ENCODE measurements at regions not wholly inside any gene's neighbourhood (a gene's known extent, or its start where the extent isn't known, plus 50 kb on each side); places are given as distances from the start of the nearest gene placed in this dataset.
"Not testable (repeated sequence)": the region's sequence is repeated elsewhere in the genome, so short reads cannot be mapped to it uniquely, and the experiment has no call there.

DNA sequence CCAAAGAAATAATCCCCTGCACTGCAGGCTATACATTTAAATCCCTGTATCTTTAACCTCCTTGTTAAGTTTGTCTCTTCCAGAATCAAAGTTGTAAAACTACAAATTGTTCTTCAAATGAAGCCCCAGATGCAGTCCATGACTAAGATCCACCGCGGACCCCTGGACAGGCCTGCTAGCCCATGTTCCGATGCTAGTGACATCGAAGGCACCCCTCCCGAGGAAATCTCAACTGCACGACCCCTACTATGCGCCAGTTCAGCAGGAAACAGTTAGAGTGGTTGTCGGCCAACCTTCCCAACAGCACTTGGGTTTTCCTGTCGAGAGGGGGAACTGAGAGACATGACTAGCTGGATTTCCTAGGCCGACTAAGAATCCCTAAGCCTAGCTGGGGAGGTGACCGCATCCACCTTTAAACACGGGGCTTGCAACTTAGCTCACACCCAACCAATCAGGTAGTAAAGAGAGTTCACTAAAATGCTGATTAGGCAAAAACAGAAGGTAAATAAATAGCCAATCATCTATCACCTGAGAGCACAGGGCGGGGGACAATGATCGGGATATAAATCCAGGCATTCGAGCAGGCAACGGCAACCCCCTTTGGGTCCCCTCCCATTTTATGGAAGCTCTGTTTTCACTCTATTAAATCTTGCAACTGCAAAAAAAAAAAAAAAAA is 523.9 kb downstream of the REEP3 start:
- H3K27me3 ChIP-seq (ENCODE audit: control insufficient read depth in 3 of 3, insufficient read depth in 3 of 3, low read depth in 1 of 3, low read length in 3 of 3); H3K27ac ChIP-seq (replicated peaks; ENCODE audit: low read length); H3K4ac ChIP-seq (ENCODE audit: low read length); H3K23ac ChIP-seq (ENCODE audit: low read depth, low read length, poor library complexity); H3K4me3 ChIP-seq (ENCODE audit: low read length in 2 of 2); H3K4me1 ChIP-seq (ENCODE audit: control insufficient read depth in 2 of 2, insufficient read depth in 1 of 2, low read depth in 1 of 2, low read length in 2 of 2); H2BK5ac ChIP-seq (ENCODE audit: low read length); H3K4me2 ChIP-seq (ENCODE audit: insufficient read depth, low read length, poor library complexity, severe bottlenecking); H3K9me3 ChIP-seq (replicated peaks in 1 of 2; ENCODE audit: control insufficient read depth in 2 of 2, insufficient read depth in 1 of 2, low read depth in 1 of 2, low read length in 2 of 2); H4K91ac ChIP-seq (ENCODE audit: low read depth, low read length, poor library complexity); H3K36me3 ChIP-seq (replicated peaks in 1 of 2; ENCODE audit: control insufficient read depth in 2 of 2, insufficient read depth in 2 of 2, low read length in 2 of 2); DNase-seq (ENCODE audit: low spot score); H3K18ac ChIP-seq (ENCODE audit: low read length); H2AK5ac ChIP-seq (ENCODE audit: low read depth, low read length); H4K8ac ChIP-seq (ENCODE audit: low read depth, low read length); H3K14ac ChIP-seq (ENCODE audit: low read length); H2AFZ ChIP-seq (ENCODE audit: low read length); H2BK12ac ChIP-seq (ENCODE audit: low read length); H2BK120ac ChIP-seq (ENCODE audit: low read depth, low read length); H3K9ac ChIP-seq (ENCODE audit: low read depth, low read length, poor library complexity); H3K79me1 ChIP-seq (ENCODE audit: low read depth, low read length); H2BK15ac ChIP-seq (ENCODE audit: low read length): not testable (repeated sequence)
- no CpG with 5 or more reads among the region's 16 CpGs for WGBS, 2 donors (ENCODE audit: extremely low coverage in 2 of 2, insufficient read length in 2 of 2, insufficient replicate concordance in 1 of 2)

- H2BK120ac ChIP-seq (ENCODE audit: low read depth, low read length): no peak overlapping the region
- H4K91ac ChIP-seq (ENCODE audit: low read depth, low read length, poor library complexity): no peak overlapping the region
- H3K27me3 ChIP-seq (ENCODE audit: control insufficient read depth in 3 of 3, insufficient read depth in 3 of 3, low read depth in 1 of 3, low read length in 3 of 3): no peaks in the 10 kb centered on the region
- no peak overlapping the region for H3K4me2 ChIP-seq (ENCODE audit: insufficient read depth, low read length, poor library complexity, severe bottlenecking)
- no peaks in the 10 kb centered on the region for H3K36me3 ChIP-seq (replicated peaks in 1 of 2; ENCODE audit: control insufficient read depth in 2 of 2, insufficient read depth in 2 of 2, low read length in 2 of 2)
- no peak overlapping the region for H2BK12ac ChIP-seq (ENCODE audit: low read length)
- no peak overlapping the region for H3K23ac ChIP-seq (ENCODE audit: low read depth, low read length, poor library complexity)
- DNase-seq (ENCODE audit: low spot score): no peak
- no peak overlapping the region for H3K18ac ChIP-seq (ENCODE audit: low read length)
- H4K8ac ChIP-seq (ENCODE audit: low read depth, low read length): no peak overlapping the region
- H3K4ac ChIP-seq (ENCODE audit: low read length): no peak overlapping the region
- H3K79me1 ChIP-seq (ENCODE audit: low read depth, low read length): no peaks in the 10 kb centered on the region
- no peak overlapping the region for H2BK5ac ChIP-seq (ENCODE audit: low read length)
- H2BK15ac ChIP-seq (ENCODE audit: low read length): no peak overlapping the region
- no peak overlapping the region for H3K9ac ChIP-seq (ENCODE audit: low read depth, low read length, poor library complexity)
- H3K14ac ChIP-seq (ENCODE audit: low read length): no peak overlapping the region
- H3K4me1 ChIP-seq (ENCODE audit: control insufficient read depth in 2 of 2, insufficient read depth in 1 of 2, low read depth in 1 of 2, low read length in 2 of 2): no peaks in the 10 kb centered on the region
- no peak overlapping the region for H2AFZ ChIP-seq (ENCODE audit: low read length)
- no peak overlapping the region for H3K4me3 ChIP-seq (ENCODE audit: low read length in 2 of 2)
- no peak overlapping the region for H2AK5ac ChIP-seq (ENCODE audit: low read depth, low read length)
- H3K9me3 ChIP-seq (replicated peaks in 1 of 2; ENCODE audit: control insufficient read depth in 2 of 2, insufficient read depth in 1 of 2, low read depth in 1 of 2, low read length in 2 of 2): no peaks in the 10 kb centered on the region
- no peak overlapping the region for H3K27ac ChIP-seq (replicated peaks; ENCODE audit: low read length)
Observed at GRCh38 chr10:64054392-64054791, 533.2 kb downstream of the REEP3 start.

DNA sequence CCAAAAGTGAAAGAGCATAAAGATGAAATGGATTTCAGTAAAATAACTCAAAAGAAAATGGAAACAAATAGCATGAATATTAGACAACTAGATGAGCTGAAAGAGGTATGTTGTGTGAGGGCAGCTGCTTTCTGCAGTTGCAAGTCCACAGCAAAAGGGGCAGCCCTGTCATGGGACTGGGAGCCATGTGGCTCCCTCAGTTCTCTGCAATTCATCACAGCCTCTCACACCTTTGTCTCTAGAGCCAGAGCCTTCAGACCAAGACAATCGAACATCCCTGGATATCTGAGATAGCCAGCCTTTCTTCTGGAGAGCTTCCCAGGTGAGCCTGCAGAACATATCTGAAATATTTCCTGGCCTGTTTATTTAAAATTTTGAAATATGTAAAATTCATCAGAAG is 538.7 kb downstream of the REEP3 start:
- Histone ChIP-seq H2BK15ac (ENCODE audit: low read length) (no peak overlapping the region), H2BK120ac (ENCODE audit: low read depth, low read length) (no peak overlapping the region), H3K18ac (ENCODE audit: low read length) (no peak overlapping the region), H4K8ac (ENCODE audit: low read depth, low read length) (no peak overlapping the region), H3K9ac (ENCODE audit: low read depth, low read length, poor library complexity) (no peak overlapping the region), H2AFZ (ENCODE audit: low read length) (no peak overlapping the region), H2AK5ac (ENCODE audit: low read depth, low read length) (no peak overlapping the region), H2BK12ac (ENCODE audit: low read length) (no peak overlapping the region), H3K4me2 (ENCODE audit: insufficient read depth, low read length, poor library complexity, severe bottlenecking) (no peak overlapping the region), H3K23ac (ENCODE audit: low read depth, low read length, poor library complexity) (no peak overlapping the region), H3K27ac (replicated peaks; ENCODE audit: low read length) (no peak overlapping the region), H3K4me1 (ENCODE audit: control insufficient read depth in 2 of 2, insufficient read depth in 1 of 2, low read depth in 1 of 2, low read length in 2 of 2) (no peaks in the 10 kb centered on the region), H3K79me1 (ENCODE audit: low read depth, low read length) (no peaks in the 10 kb centered on the region), H4K91ac (ENCODE audit: low read depth, low read length, poor library complexity) (no peak overlapping the region), H3K4me3 (ENCODE audit: low read length in 2 of 2) (no peak overlapping the region), H2BK5ac (ENCODE audit: low read length) (no peak overlapping the region), H3K4ac (ENCODE audit: low read length) (no peak overlapping the region), H3K36me3 (replicated peaks in 1 of 2; ENCODE audit: control insufficient read depth in 2 of 2, insufficient read depth in 2 of 2, low read length in 2 of 2) (no peaks in the 10 kb centered on the region), H3K14ac (ENCODE audit: low read length) (no peak overlapping the region), H3K27me3 (ENCODE audit: control insufficient read depth in 3 of 3, insufficient read depth in 3 of 3, low read depth in 1 of 3, low read length in 3 of 3) (no peaks in the 10 kb centered on the region), H3K9me3 (replicated peaks in 1 of 2; ENCODE audit: control insufficient read depth in 2 of 2, insufficient read depth in 1 of 2, low read depth in 1 of 2, low read length in 2 of 2) (peaks cover 0 to 1% of the 10 kb centered on the region in 2 donors)
- DNase-seq (ENCODE audit: low spot score): no peak
- whole genome bisulfite sequencing, 2 donors (ENCODE audit: extremely low coverage in 2 of 2, insufficient read length in 2 of 2, insufficient replicate concordance in 1 of 2): no CpG with 5 or more reads among the region's 1 CpG

DNA sequence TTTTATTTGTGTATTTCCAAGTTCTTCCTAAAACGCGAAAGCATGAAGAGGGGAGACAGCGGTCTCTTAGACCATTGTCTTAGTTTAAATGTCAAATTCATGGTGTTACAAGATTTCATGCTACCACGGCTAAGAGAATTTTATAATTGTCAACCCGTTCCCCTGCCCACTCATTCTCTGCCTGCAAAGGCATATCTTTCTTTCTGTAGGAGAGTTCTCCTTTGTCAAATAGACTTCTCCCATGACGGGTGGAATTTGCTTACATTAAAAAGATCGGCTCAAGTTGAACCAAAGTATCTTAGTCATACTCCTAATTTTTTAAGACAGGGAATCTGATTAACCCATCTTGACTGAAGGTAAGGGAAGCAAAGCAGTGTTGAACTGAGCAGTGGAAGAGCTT is 539.2 kb downstream of the REEP3 start:
- Histone ChIP-seq H3K79me1 (ENCODE audit: low read depth, low read length) (no peaks in the 10 kb centered on the region), H4K91ac (ENCODE audit: low read depth, low read length, poor library complexity) (no peak overlapping the region), H3K27me3 (ENCODE audit: control insufficient read depth in 3 of 3, insufficient read depth in 3 of 3, low read depth in 1 of 3, low read length in 3 of 3) (no peaks in the 10 kb centered on the region), H3K9me3 (replicated peaks in 1 of 2; ENCODE audit: control insufficient read depth in 2 of 2, insufficient read depth in 1 of 2, low read depth in 1 of 2, low read length in 2 of 2) (peaks cover 0 to 1% of the 10 kb centered on the region in 2 donors), H3K23ac (ENCODE audit: low read depth, low read length, poor library complexity) (no peak overlapping the region), H2BK120ac (ENCODE audit: low read depth, low read length) (no peak overlapping the region), H3K27ac (replicated peaks; ENCODE audit: low read length) (no peak overlapping the region), H3K4me1 (ENCODE audit: control insufficient read depth in 2 of 2, insufficient read depth in 1 of 2, low read depth in 1 of 2, low read length in 2 of 2) (no peaks in the 10 kb centered on the region), H2AFZ (ENCODE audit: low read length) (no peak overlapping the region), H3K18ac (ENCODE audit: low read length) (no peak overlapping the region), H2BK5ac (ENCODE audit: low read length) (no peak overlapping the region), H3K9ac (ENCODE audit: low read depth, low read length, poor library complexity) (no peak overlapping the region), H4K8ac (ENCODE audit: low read depth, low read length) (no peak overlapping the region), H3K36me3 (replicated peaks in 1 of 2; ENCODE audit: control insufficient read depth in 2 of 2, insufficient read depth in 2 of 2, low read length in 2 of 2) (no peaks in the 10 kb centered on the region), H2AK5ac (ENCODE audit: low read depth, low read length) (no peak overlapping the region), H3K4me2 (ENCODE audit: insufficient read depth, low read length, poor library complexity, severe bottlenecking) (no peak overlapping the region), H2BK12ac (ENCODE audit: low read length) (no peak overlapping the region), H3K4me3 (ENCODE audit: low read length in 2 of 2) (no peak overlapping the region), H3K14ac (ENCODE audit: low read length) (no peak overlapping the region), H3K4ac (ENCODE audit: low read length) (no peak overlapping the region), H2BK15ac (ENCODE audit: low read length) (no peak overlapping the region)
- no CpG with 5 or more reads among the region's 7 CpGs for WGBS, 2 donors (ENCODE audit: extremely low coverage in 2 of 2, insufficient read length in 2 of 2, insufficient replicate concordance in 1 of 2)
- DNase-seq (ENCODE audit: low spot score): no peak

Data from neuronal stem cell (in vitro differentiated cells).